Activated naive CD8-positive, alpha-beta T cell (primary cell): ENCODE measurements at regions not wholly inside any gene's neighbourhood (a gene's known extent, or its start where the extent isn't known, plus 50 kb on each side); places are given as distances from the start of the nearest gene placed in this dataset.

ENCODE experiments used
- H3K27ac Mint-ChIP-seq: one replicate; pipeline ENCODE4 v1.8.0; 2021; ENCODE audit warnings: mixed read lengths
- H3K27me3 Mint-ChIP-seq: one replicate; pipeline ENCODE4 v1.8.0; 2021; ENCODE audit warnings: mixed read lengths
- H3K36me3 Mint-ChIP-seq: one replicate; pipeline ENCODE4 v1.8.0; 2021; ENCODE audit warnings: mixed read lengths
- H3K4me1 Mint-ChIP-seq: one replicate; pipeline ENCODE4 v1.8.0; 2021; ENCODE audit warnings: low read depth, mixed read lengths
- H3K4me3 Mint-ChIP-seq: one replicate; pipeline ENCODE4 v1.8.0; 2021; ENCODE audit warnings: mild to moderate bottlenecking, mixed read lengths
- H3K9me3 Mint-ChIP-seq: one replicate; pipeline ENCODE4 v1.8.0; 2021; ENCODE audit warnings: low read depth, mixed read lengths

- Mint-ChIP-seq H3K36me3 (no peaks in the 10 kb centered on the region), H3K4me1 (no peaks in the 10 kb centered on the region), H3K4me3 (no peak overlapping the region), H3K27me3 (peaks cover 21% of the 10 kb centered on the region), H3K9me3 (no peaks in the 10 kb centered on the region), H3K27ac (no peak overlapping the region)
Measured at GRCh38 chr15:93233710-93234109, 144.7 kb upstream of the RGMA start.

DNA sequence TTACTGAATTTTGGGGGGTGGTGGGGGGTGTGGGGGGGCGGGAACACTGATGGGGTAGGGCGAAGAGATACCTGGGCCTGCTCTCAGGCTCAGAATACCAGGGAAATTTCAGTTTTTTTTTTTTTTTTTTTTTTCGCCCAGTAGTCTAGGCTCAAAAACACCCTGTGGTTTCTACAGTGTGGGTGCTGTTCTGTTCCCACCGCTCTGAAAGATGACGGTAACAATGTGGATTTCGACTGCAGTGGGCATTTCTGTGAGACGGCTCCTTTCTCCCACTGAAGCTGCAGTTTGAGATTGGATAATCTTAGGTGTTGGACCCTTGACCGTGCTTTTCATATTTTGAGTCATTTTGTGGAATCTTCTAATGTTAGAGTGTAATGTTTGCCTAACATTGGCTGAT, 143.8 kb upstream of the RGMA start:
- H3K27me3 Mint-ChIP-seq: peaks cover 17% of the 10 kb centered on the region
- H3K36me3 Mint-ChIP-seq: no peaks in the 10 kb centered on the region
- H3K9me3 Mint-ChIP-seq: no peaks in the 10 kb centered on the region
- no peak overlapping the region for H3K4me3 Mint-ChIP-seq
- no peaks in the 10 kb centered on the region for H3K4me1 Mint-ChIP-seq
- no peak overlapping the region for H3K27ac Mint-ChIP-seq

DNA sequence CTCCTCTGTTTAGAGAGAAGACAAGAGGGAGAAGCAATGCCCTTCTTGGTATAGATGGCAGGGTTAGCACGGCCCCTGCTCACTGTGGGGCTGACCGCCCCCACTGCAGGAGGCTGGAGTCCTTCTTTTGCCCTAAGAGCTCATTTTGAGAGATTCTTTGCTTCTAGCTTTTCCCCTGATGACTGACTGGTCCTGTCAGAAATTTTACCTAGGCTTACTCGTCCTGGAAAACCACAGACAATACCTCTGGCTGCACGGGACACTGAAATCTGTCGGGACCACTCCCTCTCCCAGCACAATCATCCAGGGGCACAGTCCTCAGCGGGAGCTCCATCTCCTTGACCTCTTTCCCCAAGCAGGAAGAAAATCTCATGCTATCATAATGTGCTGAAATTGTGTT, 143.0 kb upstream of the RGMA start:
- H3K4me1 Mint-ChIP-seq: no peaks in the 10 kb centered on the region
- no peaks in the 10 kb centered on the region for H3K36me3 Mint-ChIP-seq
- peaks cover 20% of the 10 kb centered on the region for H3K27me3 Mint-ChIP-seq
- no peaks in the 10 kb centered on the region for H3K9me3 Mint-ChIP-seq
- no peak overlapping the region for H3K27ac Mint-ChIP-seq
- H3K4me3 Mint-ChIP-seq: no peak overlapping the region

GRCh38 chr15:93231261-93231925, 142.4 kb upstream of the RGMA start:
- Mint-ChIP-seq H3K4me1 (no peaks in the 10 kb centered on the region), H3K4me3 (no peak overlapping the region), H3K9me3 (no peaks in the 10 kb centered on the region), H3K27me3 (peaks cover 21% of the 10 kb centered on the region), H3K36me3 (no peaks in the 10 kb centered on the region), H3K27ac (no peak overlapping the region)

- no peaks in the 10 kb centered on the region for H3K9me3 Mint-ChIP-seq
- no peak overlapping the region for H3K27ac Mint-ChIP-seq
- no peaks in the 10 kb centered on the region for H3K4me1 Mint-ChIP-seq
- H3K27me3 Mint-ChIP-seq: peaks cover 18% of the 10 kb centered on the region
- no peak overlapping the region for H3K4me3 Mint-ChIP-seq
- no peaks in the 10 kb centered on the region for H3K36me3 Mint-ChIP-seq
Measured at GRCh38 chr15:93228546-93228945, 139.5 kb upstream of the RGMA start.

GRCh38 chr15:93223803-93224202, 134.8 kb upstream of the RGMA start:
- no peaks in the 10 kb centered on the region for H3K36me3 Mint-ChIP-seq
- H3K27ac Mint-ChIP-seq: no peak overlapping the region
- H3K9me3 Mint-ChIP-seq: no peaks in the 10 kb centered on the region
- H3K4me3 Mint-ChIP-seq: no peak overlapping the region
- H3K27me3 Mint-ChIP-seq: peaks cover 16% of the 10 kb centered on the region
- H3K4me1 Mint-ChIP-seq: no peaks in the 10 kb centered on the region

DNA sequence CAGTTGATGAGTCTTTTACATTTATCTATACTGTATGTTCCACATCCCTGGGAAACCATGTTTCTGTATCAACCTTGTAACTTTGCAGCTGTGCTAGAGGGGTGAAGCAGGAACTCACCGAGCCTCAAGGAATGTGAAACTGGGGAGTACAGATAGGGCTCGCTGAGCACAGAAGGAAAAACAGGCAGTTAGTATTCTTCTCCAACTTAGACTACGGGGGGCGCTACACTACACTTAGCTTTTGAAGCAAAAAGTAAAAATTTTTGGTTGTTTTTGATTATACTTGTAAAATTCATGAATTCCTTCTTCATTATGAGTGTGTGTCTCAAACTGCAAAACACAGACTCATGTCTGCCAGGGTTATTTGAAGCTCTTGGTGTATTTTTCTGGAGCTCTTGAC, 132.7 kb upstream of the RGMA start:
- Mint-ChIP-seq H3K27me3 (peaks cover 11% of the 10 kb centered on the region), H3K36me3 (no peaks in the 10 kb centered on the region), H3K4me1 (no peaks in the 10 kb centered on the region), H3K4me3 (no peak overlapping the region), H3K27ac (no peak overlapping the region), H3K9me3 (no peaks in the 10 kb centered on the region)

DNA sequence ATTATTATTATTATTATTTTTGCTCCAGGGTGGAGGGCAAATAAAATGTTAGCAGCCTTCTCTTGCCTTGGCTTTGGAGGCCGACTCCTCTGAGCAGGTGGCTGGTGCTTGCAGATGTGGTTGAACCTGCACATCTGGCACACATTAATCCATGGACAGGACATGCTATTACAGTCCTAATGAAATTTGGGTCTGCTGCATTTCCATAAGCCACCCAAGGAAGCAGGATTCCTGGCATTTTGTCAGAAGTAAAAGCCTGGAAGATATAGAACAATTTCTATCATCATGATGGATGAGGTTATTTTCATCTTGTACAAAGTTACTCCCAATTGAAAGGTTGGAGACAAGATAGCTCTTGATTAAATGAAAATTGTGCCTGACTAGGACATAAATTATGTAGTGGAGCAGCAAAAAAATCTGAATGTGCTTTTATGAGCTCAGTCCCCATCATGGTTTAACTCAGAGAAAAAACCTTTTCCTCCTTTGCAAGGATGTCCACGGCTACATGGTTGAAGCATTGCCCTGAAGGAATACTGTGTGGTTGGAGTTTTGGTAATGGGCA, 130.9 kb upstream of the RGMA start:
- H3K4me3 Mint-ChIP-seq: no peak overlapping the region
- no peak overlapping the region for H3K27ac Mint-ChIP-seq
- H3K4me1 Mint-ChIP-seq: no peaks in the 10 kb centered on the region
- no peaks in the 10 kb centered on the region for H3K36me3 Mint-ChIP-seq
- H3K9me3 Mint-ChIP-seq: no peaks in the 10 kb centered on the region
- peaks cover 8% of the 10 kb centered on the region for H3K27me3 Mint-ChIP-seq

GRCh38 chr15:93217343-93217742, 128.3 kb upstream of the RGMA start:
- Mint-ChIP-seq H3K9me3 (no peaks in the 10 kb centered on the region), H3K27ac (no peak overlapping the region), H3K4me1 (no peaks in the 10 kb centered on the region), H3K27me3 (peaks cover 2% of the 10 kb centered on the region), H3K4me3 (no peak overlapping the region), H3K36me3 (no peaks in the 10 kb centered on the region)

DNA sequence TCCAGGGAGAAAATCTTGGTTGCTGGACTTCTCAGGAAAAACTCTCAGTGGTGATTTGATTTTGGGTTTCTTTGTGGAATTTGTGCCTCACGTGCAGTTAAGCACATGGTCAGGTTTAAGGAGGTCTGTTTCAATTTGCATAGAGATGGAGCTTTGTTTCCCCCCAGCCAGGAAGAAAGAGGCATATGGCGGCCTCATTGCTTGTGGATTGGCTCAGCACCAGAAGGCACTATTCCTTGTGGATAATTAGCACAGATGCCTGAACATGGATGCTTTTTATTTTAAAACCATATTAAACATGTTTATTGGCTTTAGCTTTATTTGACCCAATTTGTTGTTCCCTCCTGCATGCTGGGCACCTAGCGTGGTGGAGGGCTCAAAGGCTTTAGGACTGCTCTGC, 125.1 kb upstream of the RGMA start:
- H3K27me3 Mint-ChIP-seq: peaks cover 2% of the 10 kb centered on the region
- H3K27ac Mint-ChIP-seq: no peak overlapping the region
- no peak overlapping the region for H3K4me3 Mint-ChIP-seq
- H3K9me3 Mint-ChIP-seq: no peaks in the 10 kb centered on the region
- no peaks in the 10 kb centered on the region for H3K4me1 Mint-ChIP-seq
- H3K36me3 Mint-ChIP-seq: no peaks in the 10 kb centered on the region

GRCh38 chr15:93213281-93213680, 124.3 kb upstream of the RGMA start:
- Mint-ChIP-seq H3K36me3 (no peaks in the 10 kb centered on the region), H3K27ac (no peak overlapping the region), H3K4me3 (no peak overlapping the region), H3K4me1 (no peaks in the 10 kb centered on the region), H3K9me3 (no peaks in the 10 kb centered on the region), H3K27me3 (peaks cover 2% of the 10 kb centered on the region)

GRCh38 chr15:93212578-93212977, 123.6 kb upstream of the RGMA start:
- Mint-ChIP-seq H3K27me3 (peaks cover 2% of the 10 kb centered on the region), H3K4me1 (no peaks in the 10 kb centered on the region), H3K4me3 (no peak overlapping the region), H3K27ac (no peak overlapping the region), H3K9me3 (no peaks in the 10 kb centered on the region), H3K36me3 (no peaks in the 10 kb centered on the region)

GRCh38 chr15:93210995-93211394, 122.0 kb upstream of the RGMA start:
- H3K27me3 Mint-ChIP-seq: peaks cover 2% of the 10 kb centered on the region
- H3K36me3 Mint-ChIP-seq: no peaks in the 10 kb centered on the region
- no peak overlapping the region for H3K4me3 Mint-ChIP-seq

GRCh38 chr15:93209690-93210445, 120.9 kb upstream of the RGMA start:
- Mint-ChIP-seq H3K4me1 (no peaks in the 10 kb centered on the region), H3K36me3 (no peaks in the 10 kb centered on the region), H3K27ac (no peak overlapping the region), H3K4me3 (no peak overlapping the region), H3K27me3 (peaks cover 2% of the 10 kb centered on the region), H3K9me3 (no peaks in the 10 kb centered on the region)

More at GRCh38 chr15:93210995-93211394, 122.0 kb upstream of the RGMA start:
- Mint-ChIP-seq H3K4me1 (no peaks in the 10 kb centered on the region), H3K27ac (no peak overlapping the region), H3K9me3 (no peaks in the 10 kb centered on the region)

- H3K27ac Mint-ChIP-seq: no peak overlapping the region
- peaks cover 2% of the 10 kb centered on the region for H3K27me3 Mint-ChIP-seq
- no peaks in the 10 kb centered on the region for H3K36me3 Mint-ChIP-seq
- no peak overlapping the region for H3K4me3 Mint-ChIP-seq
- no peaks in the 10 kb centered on the region for H3K4me1 Mint-ChIP-seq
- no peaks in the 10 kb centered on the region for H3K9me3 Mint-ChIP-seq
Measured at GRCh38 chr15:93206893-93207292, 117.9 kb upstream of the RGMA start.
